MV-4-11 (cell line): ENCODE measurements at regions not wholly inside any gene's neighbourhood (a gene's known extent, or its start where the extent isn't known, plus 50 kb on each side); places are given as distances from the start of the nearest gene placed in this dataset.
"Not testable (repeated sequence)": the region's sequence is repeated elsewhere in the genome, so short reads cannot be mapped to it uniquely, and the experiment has no call there.

Source experiments
- DNase-seq: peaks from one replicate; lab custom pipeline; 2025; lab: John Stamatoyannopoulos, UW

GRCh38 chr4:187491286-187491685 lies 504.3 kb upstream of the ZFP42 start:
- DNase-seq = no peak

DNA sequence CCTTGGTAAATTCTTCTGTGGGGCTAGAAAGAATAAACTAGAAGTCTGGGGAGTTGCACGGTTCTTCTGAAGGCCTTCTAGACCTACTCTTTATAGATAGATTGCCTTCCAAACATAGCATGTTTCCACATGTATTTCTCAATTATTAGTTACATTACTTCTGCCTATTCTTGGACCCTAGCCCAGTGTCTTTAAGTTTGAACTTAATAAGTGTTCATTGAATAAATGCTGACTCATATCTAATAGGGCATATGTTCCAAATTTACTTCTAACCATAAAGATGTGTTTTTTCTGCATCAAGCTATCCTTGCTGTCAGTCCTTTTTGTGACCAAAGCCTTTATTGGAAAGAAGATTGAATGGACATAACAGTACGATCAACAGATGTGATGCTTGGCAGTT lies 503.6 kb upstream of the ZFP42 start:
- no peak for DNase-seq

GRCh38 chr4:187493661-187494060 lies 501.9 kb upstream of the ZFP42 start:
- DNase-seq = no peak

DNA sequence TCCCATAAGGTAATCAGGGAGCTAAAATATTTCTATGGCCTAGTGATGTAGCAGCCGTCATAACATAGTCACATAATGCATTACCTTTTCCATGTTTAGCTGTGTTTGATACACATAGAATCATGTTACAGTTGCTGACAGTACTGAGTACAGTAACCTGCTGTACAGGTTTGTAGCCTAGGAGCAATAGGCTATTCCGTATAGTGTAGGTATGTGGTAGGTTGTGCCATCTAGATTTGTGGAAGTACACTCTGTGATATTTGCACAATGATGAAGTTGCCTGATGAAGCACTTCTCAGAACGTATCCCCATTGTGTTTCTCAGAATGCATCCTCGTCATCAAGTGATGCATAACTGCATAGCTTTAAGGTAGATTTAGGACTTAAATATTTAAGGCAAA lies 495.6 kb upstream of the ZFP42 start:
- no peak for DNase-seq

DNA sequence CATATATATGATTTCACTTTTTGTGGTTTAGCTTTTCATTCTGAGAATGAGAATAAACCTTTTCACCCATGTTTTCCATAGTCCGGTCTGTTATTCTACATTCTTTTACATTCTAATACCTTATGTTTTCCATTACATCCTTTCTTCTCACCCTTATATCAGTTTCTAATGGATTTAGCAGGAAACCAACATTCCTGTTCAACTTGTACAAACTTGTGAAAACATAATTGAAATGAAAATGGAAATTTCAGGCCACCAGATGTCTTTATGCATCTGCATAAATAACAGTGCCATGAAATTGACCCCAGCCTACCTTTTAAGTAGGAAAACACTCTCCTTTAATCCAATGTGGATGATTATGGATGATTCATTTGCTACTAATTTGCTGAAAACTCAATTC lies 494.8 kb upstream of the ZFP42 start:
- DNase-seq = no peak

DNA sequence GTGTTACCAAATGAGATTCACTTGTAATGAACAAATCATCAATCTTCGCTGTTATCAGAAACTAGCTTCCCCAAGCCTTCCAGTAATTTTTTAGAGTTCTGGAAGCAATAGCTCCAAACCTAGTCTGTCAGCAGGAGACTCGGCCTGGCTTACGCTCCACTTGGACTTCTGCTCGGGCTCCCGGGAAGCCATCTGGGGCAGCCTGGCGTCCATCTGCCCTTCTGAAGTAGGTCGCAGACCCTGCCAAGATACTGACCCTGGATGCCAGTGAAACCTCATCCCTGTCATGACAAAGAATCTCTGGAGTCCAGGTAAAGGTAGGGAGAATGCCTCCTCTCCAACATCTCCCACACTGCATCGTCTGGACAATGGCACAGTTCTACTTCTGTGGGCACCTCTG lies 493.8 kb upstream of the ZFP42 start:
- DNase-seq = no peak

DNA sequence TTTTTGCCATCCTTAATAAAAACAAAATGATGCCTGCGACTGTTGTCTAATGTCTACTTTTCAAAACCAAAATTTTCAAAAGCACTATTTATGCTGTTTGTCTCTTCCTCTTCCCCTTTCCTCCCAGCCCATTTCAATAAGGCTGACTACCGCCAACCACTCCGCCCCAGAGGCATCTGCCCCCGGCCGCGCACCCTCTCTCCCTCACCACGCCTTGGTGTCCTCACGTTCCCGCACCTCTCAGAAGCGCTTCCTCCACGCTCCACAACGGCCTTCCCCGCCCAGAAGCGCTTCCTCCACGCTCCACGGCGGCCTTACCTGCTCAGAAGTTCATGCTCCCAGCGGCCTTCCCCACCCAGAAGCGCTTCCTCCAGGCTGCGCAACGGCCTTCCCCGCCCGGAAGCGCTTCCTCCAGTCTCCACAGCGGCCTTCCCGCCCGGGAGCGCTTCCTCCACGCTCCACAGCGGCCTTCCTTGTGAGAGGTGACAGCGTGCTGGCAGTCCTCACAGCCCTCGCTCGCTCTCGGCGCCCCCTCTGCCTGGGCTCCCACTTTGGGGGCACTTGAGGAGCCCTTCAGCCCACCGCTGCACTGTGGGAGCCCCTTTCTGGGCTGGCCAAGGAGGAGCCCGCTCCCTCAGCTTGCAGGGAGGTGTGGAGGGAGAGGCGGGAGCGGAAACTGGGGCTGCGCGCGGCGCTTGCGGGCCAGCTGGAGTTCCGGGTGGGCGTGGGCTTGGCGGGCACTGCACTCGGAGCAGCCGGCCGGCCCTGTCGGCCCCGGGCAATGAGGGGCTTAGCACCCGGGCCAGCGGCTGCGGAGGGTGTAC lies 490.4 kb upstream of the ZFP42 start:
- peak; percentile 42 for DNase-seq

GRCh38 chr4:187505798-187506141 lies 489.8 kb upstream of the ZFP42 start:
- not testable (repeated sequence) for DNase-seq

DNA sequence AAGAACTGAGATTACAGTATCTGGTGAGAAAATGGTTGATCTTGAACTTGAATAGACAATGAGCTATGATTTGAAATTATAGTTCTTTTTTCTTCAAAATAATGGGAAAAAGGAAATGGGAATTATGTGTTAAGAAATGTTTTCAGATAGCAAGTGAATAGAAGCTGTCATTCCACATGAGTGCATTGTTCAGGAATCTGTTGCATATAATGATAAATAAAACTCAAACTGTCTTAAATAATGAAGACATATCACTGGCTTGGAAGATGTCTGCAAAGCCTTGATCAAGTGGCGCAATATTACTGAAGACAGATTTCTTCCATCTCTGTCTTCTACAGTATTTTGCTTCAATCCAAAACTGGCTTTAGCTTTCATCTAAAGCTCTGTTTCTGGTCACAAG lies 479.3 kb upstream of the ZFP42 start:
- DNase-seq = no peak

DNA sequence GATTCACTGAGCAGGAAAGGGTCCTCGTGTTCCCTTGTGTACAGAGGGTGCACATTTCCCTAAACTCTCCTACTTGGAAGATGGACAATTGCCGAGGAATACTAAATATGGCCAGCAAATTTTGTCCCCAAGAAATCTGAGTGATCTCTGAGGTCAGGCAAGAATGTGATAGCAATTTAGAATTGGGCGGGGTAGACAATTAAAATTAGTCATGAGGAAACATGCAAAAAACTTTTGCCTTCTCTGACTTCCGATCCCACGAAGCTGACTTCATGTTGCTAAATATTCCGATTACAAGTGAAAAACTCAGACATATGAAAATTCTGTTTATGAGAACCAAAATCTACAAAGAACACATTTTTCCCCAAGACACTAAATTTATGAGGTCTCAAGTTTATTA lies 453.9 kb upstream of the ZFP42 start:
- no peak for DNase-seq

GRCh38 chr4:187544461-187545053 lies 451.0 kb upstream of the ZFP42 start:
- DNase-seq = no peak

DNA sequence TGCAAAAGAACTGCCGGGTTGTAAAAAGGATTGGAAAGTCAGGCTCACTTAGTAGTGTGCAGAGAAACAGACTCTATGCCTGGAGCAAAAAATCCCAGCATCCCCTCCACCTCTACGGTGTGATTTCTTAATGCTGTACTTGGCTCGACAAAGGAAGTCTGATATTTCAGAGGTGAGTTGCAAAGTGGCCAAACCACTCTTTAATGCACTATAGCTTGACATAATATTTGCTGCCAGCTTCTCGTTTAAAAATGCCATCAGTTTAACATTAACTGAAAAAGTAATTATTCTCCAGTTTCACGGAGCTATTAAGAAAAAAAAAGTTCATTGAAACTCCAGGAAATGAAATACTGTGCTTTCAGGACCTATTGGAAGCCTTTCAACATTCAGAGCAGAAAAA lies 448.3 kb upstream of the ZFP42 start:
- no peak for DNase-seq

- no peak for DNase-seq
Measured at GRCh38 chr4:187550256-187550950, 445.2 kb upstream of the ZFP42 start.

- no peak for DNase-seq
Measured at GRCh38 chr4:187552781-187553180, 442.8 kb upstream of the ZFP42 start.

GRCh38 chr4:187555174-187555573 lies 440.4 kb upstream of the ZFP42 start:
- DNase-seq = no peak

GRCh38 chr4:187558391-187558790 lies 437.2 kb upstream of the ZFP42 start:
- DNase-seq = no peak

DNA sequence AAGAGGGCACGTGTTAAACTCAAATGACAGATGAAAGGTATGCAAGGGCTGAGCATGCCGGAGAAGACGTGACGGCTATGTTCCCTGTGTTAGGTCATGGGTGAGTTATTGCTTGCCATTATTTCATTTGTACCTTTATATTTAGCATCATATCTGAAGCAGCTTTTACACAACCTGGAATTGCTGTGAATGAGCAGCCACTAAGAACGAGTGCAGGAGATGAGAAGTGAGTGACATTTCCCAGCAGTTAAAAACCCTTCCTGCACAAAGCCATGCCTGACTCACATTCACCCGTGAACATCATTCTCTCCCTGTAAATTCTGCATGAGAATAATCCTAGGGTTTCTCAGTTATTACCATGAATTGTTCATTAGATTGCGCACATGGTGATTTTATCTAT lies 433.2 kb upstream of the ZFP42 start:
- DNase-seq = no peak

DNA sequence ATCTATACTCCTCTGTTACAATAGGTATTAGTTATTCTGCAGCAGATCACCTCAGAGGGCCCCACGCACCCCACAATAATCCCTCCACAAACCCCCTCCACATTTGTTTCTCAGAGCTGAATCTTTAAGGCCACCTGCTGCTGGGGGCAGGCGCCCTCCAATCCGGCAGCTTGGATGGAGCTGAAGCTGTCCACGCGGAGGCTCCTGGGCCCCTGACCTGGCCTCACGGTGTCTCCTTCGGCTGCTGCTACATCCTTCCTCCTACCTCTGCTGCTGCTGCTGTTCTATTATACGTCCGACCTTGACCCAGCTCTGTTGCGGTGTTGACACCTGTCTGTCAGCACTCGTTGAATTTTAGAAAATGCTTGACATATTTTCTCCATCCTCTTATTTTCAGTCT lies 430.2 kb upstream of the ZFP42 start:
- DNase-seq = no peak

- DNase-seq = no peak
Measured at GRCh38 chr4:187569871-187570270, 425.7 kb upstream of the ZFP42 start.

GRCh38 chr4:187575706-187576105 lies 419.9 kb upstream of the ZFP42 start:
- DNase-seq = no peak

- no peak for DNase-seq
Measured at GRCh38 chr4:187576751-187577150, 418.8 kb upstream of the ZFP42 start.

DNA sequence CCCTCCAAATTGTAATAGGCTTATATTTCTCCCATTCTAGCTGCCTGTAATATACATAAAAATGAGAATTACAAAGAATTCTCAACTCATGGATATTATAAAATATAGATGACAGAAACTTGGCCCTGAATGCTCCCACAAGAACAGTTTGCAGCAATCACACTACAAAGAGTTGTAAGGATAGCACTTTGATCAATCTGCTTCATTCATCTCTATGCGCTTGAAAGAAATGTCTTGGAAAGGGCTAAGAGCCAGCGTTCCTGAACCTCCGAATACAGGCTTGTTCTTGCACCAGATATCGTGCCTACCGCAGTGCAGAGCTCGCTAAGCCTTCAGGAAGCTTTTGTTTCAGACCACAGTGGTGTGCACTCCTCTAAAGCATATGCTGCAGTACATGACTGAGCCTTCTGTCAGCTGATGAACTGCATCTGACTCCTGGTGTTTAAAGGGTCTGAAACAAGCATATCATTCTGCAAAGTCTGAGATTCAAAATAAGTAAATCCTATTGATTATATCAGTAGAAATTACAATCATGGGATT lies 417.6 kb upstream of the ZFP42 start:
- no peak for DNase-seq

DNA sequence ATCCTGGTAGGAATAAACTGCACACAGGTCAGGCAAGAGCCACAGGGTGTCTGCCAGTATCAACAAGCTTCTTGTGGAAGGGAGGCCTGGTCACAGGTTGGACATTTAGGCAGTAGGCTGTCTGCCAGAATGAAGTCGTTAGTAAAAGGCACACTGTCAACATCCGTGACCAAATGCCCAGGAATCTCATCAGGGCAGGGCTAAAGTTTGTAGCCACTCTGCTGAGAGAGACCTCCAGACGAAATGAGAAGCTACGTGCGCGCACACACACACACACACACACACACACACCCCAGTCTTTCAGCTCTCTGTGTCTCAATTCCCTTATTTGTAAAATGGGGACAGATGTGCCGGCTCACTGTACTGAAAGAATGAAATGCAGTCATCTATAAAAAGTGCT lies 408.7 kb upstream of the ZFP42 start:
- no peak for DNase-seq
